ENCODE measurements at regions not wholly inside any gene's neighbourhood (a gene's known extent, or its start where the extent isn't known, plus 50 kb on each side); places are given as distances from the start of the nearest gene placed in this dataset.

- no peak for TF ChIP-seq CTCF (IDR thresholded peaks at IDR 0.05)
- TF ChIP-seq POLR2A (IDR thresholded peaks at IDR 0.05), result no peak
Measured at GRCh38 chr20:50292591-50293283, 102.1 kb downstream of the CEBPB start.
